Osteoblast (primary cell): ENCODE measurements at regions not wholly inside any gene's neighbourhood (a gene's known extent, or its start where the extent isn't known, plus 50 kb on each side); places are given as distances from the start of the nearest gene placed in this dataset.
A peak's percentile ranks its signal among the peaks of the same experiment; 100 is the strongest.

Experiments
- DNase-seq: peaks from one replicate; pipeline ENCODE4 v3.0.0; 2011; ENCODE audit warnings: low spot score, mixed read lengths; ENCODE audit not compliant: insufficient read length; ENCODE audit errors: missing footprints
- H2AFZ ChIP-seq: 2 replicates; pipeline ENCODE4 v1.6.0; 2011; ENCODE audit warnings: mild to moderate bottlenecking, low read length
- H3K27ac ChIP-seq: 2 replicates; pipeline ENCODE4 v1.5.1; 2011; ENCODE audit warnings: mild to moderate bottlenecking, low read depth, low read length, moderate library complexity
- H3K27me3 ChIP-seq: 2 replicates; pipeline ENCODE4 v1.6.0; 2012; ENCODE audit warnings: mild to moderate bottlenecking, control low read depth, inconsistent platforms, low read length, moderate library complexity; ENCODE audit not compliant: insufficient read depth
- H3K36me3 ChIP-seq: 2 replicates; pipeline ENCODE4 v1.5.1; 2011; ENCODE audit warnings: mild to moderate bottlenecking, low read length, control low read depth, moderate library complexity; ENCODE audit not compliant: insufficient read depth
- H3K4me1 ChIP-seq: 2 replicates; pipeline ENCODE4 v1.5.1; 2011; ENCODE audit warnings: mild to moderate bottlenecking, low read length, control low read depth, moderate library complexity; ENCODE audit not compliant: insufficient read depth
- H3K4me2 ChIP-seq: 2 replicates; pipeline ENCODE4 v1.6.0; 2011; ENCODE audit warnings: mild to moderate bottlenecking, low read length; ENCODE audit not compliant: insufficient read depth
- H3K4me3 ChIP-seq: fragments of 200-600 bp; sonication (generic); 3 replicates; pipeline ENCODE4 v1.5.1; 2012; ENCODE audit warnings: mild to moderate bottlenecking, low read length, inconsistent platforms; ENCODE audit not compliant: insufficient read depth
- H3K79me2 ChIP-seq: 2 replicates; pipeline ENCODE4 v1.6.0; 2012; ENCODE audit warnings: mild to moderate bottlenecking, low read length, control low read depth, inconsistent platforms; ENCODE audit not compliant: insufficient read depth
- H3K9me3 ChIP-seq: 2 replicates; pipeline ENCODE4 v1.5.1; 2011; ENCODE audit warnings: low read depth, low read length, control low read depth
- H4K20me1 ChIP-seq: 2 replicates; pipeline ENCODE4 v1.6.0; 2012; ENCODE audit warnings: mild to moderate bottlenecking, low read length, control low read depth; ENCODE audit not compliant: insufficient read depth
- CTCF ChIP-seq: IDR thresholded peaks from 2 replicates; pipeline ENCODE4 v1.5.1; 2011; ENCODE audit warnings: mild to moderate bottlenecking, low read depth, low read length, moderate library complexity; ENCODE audit errors: extremely low read depth

- Histone ChIP-seq H3K9me3 (no peaks in the 10 kb centered on the region), H3K4me2 (no peak overlapping the region), H3K27me3 (peaks cover 4% of the 10 kb centered on the region), H4K20me1 (no peaks in the 10 kb centered on the region), H3K27ac (no peak overlapping the region), H3K4me1 (no peaks in the 10 kb centered on the region), H2AFZ (no peak overlapping the region), H3K36me3 (no peaks in the 10 kb centered on the region), H3K4me3 (no peak overlapping the region), H3K79me2 (no peaks in the 10 kb centered on the region)
- no peak for DNase-seq
- no peak for TF ChIP-seq CTCF
Observed at GRCh38 chr12:105774037-105774436, 364.7 kb downstream of the NUAK1 start.

- H2AFZ ChIP-seq = no peak overlapping the region
Observed at GRCh38 chr12:105775343-105775742, 363.4 kb downstream of the NUAK1 start.

GRCh38 chr12:105783983-105784947 is 354.5 kb downstream of the NUAK1 start:
- Histone ChIP-seq H3K27me3 (no peaks in the 10 kb centered on the region), H2AFZ (no peak overlapping the region), H3K4me3 (no peak overlapping the region), H3K36me3 (no peaks in the 10 kb centered on the region), H3K4me1 (no peaks in the 10 kb centered on the region), H3K79me2 (no peaks in the 10 kb centered on the region), H3K9me3 (no peaks in the 10 kb centered on the region), H3K4me2 (no peak overlapping the region), H4K20me1 (no peaks in the 10 kb centered on the region), H3K27ac (no peak overlapping the region)
- no peak for DNase-seq
- TF ChIP-seq CTCF = no peak

More at GRCh38 chr12:105775343-105775742, 363.4 kb downstream of the NUAK1 start:
- H3K27ac ChIP-seq = no peak overlapping the region
- H3K79me2 ChIP-seq = no peaks in the 10 kb centered on the region
- no peak for DNase-seq
- no peak overlapping the region for H3K4me2 ChIP-seq
- no peaks in the 10 kb centered on the region for H3K36me3 ChIP-seq
- TF ChIP-seq CTCF = peak; percentile 15
- H4K20me1 ChIP-seq = no peaks in the 10 kb centered on the region
- no peaks in the 10 kb centered on the region for H3K4me1 ChIP-seq
- no peaks in the 10 kb centered on the region for H3K9me3 ChIP-seq
- no peaks in the 10 kb centered on the region for H3K27me3 ChIP-seq
- no peak overlapping the region for H3K4me3 ChIP-seq

- DNase-seq = no peak
- no peaks in the 10 kb centered on the region for H3K4me1 ChIP-seq
- H3K4me2 ChIP-seq = no peak overlapping the region
- H4K20me1 ChIP-seq = no peaks in the 10 kb centered on the region
- H3K36me3 ChIP-seq = no peaks in the 10 kb centered on the region
- H2AFZ ChIP-seq = no peak overlapping the region
- no peak overlapping the region for H3K4me3 ChIP-seq
- TF ChIP-seq CTCF = no peak
- no peaks in the 10 kb centered on the region for H3K27me3 ChIP-seq
- no peaks in the 10 kb centered on the region for H3K79me2 ChIP-seq
- no peaks in the 10 kb centered on the region for H3K9me3 ChIP-seq
- H3K27ac ChIP-seq = no peak overlapping the region
Observed at GRCh38 chr12:105793421-105793820, 345.3 kb downstream of the NUAK1 start.
